ENCODE measurements at regions not wholly inside any gene's neighbourhood (a gene's known extent, or its start where the extent isn't known, plus 50 kb on each side); places are given as distances from the start of the nearest gene placed in this dataset.

DNA sequence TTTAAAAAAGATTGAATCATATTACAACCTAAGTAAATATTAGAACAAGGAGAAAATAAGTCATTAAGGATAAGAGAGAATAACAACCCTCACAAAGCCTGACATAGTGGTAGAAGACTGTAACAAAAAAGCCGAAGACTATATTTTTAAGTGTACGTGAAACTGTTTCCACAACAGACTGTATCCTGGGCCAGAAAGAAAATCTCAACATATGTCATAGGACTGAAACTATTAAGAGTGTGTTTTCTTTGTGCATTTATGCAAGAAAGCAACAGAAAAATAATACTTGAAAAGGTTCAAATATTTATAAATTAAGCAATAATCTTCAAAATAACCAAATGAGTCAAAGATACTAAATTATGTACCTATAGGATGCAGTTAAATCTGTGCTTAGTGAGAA lies 309.8 kb downstream of the CASP12 start:
- DNase-seq (ENCODE audit: low spot score) = no peak
- Histone ChIP-seq H3K27ac (no peak overlapping the region), H3K4me3 (no peak overlapping the region)
- TF ChIP-seq, protein P1, sequence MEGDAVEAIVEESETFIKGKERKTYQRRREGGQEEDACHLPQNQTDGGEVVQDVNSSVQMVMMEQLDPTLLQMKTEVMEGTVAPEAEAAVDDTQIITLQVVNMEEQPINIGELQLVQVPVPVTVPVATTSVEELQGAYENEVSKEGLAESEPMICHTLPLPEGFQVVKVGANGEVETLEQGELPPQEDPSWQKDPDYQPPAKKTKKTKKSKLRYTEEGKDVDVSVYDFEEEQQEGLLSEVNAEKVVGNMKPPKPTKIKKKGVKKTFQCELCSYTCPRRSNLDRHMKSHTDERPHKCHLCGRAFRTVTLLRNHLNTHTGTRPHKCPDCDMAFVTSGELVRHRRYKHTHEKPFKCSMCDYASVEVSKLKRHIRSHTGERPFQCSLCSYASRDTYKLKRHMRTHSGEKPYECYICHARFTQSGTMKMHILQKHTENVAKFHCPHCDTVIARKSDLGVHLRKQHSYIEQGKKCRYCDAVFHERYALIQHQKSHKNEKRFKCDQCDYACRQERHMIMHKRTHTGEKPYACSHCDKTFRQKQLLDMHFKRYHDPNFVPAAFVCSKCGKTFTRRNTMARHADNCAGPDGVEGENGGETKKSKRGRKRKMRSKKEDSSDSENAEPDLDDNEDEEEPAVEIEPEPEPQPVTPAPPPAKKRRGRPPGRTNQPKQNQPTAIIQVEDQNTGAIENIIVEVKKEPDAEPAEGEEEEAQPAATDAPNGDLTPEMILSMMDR (IDR thresholded peaks at IDR 0.05) = no peak

DNA sequence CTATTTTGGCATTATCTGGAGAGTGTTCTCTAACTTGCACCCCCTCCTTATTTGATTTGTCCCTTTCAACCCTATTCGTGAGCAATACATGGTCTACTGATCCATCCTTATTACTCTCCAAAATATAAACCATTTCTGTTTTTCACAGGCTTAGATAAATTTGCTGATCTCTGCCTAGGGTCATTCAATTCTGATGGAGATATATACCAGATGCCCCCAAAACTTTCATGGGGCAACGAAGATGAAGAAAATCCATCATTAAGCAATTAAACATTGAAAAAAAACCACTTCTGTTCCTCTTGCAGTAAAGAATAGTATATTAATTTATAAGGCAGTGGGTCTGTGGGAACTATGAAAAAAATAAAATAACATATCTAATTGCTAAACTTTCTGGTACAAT lies 313.4 kb downstream of the CASP12 start:
- H3K27ac ChIP-seq = no peak overlapping the region
- TF ChIP-seq, protein P1 (IDR thresholded peaks at IDR 0.05) = no peak
- no peak for DNase-seq (ENCODE audit: low spot score)
- H3K4me3 ChIP-seq = no peak overlapping the region

DNA sequence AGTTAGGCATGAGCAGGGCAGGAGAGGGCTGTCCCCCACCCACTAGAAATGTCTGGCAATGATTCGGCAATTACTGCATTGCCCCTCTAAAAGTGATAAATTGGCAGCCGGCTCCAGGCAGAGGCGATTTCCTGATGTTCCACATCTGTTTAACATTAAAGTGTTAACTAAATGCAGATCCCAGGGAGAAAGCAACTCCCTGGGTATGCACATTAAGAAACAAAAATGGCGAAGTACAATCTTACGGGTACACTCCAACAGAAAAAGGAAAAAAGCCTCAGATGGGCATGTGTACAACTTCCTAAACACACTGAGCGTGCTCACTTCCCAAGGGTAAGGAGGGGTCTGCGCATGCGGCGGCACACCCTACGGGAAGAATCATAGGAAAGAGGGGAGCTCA lies 314.4 kb downstream of the CASP12 start:
- H3K27ac ChIP-seq = no peak overlapping the region
- TF ChIP-seq, protein P1 (IDR thresholded peaks at IDR 0.05) = no peak
- no peak for DNase-seq (ENCODE audit: low spot score)
- H3K4me3 ChIP-seq = no peak overlapping the region

DNA sequence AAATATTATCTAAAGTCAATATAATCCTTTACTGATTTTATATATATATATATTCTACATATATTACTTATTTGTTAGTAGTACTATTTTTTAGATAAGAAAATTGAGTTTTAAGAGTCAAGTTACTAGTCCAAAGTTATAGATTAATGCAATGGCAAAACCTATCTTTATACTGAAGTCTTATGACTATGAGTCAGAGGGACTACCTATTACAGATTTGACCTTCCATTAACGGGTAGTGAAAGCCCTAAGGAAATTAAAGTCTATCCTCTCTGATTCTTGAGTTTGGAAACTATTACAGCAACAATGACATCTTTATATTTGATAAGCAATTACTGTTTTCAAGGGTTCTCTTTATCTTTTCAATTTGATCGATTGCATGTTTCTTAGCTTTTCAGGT lies 315.8 kb downstream of the CASP12 start:
- TF ChIP-seq, protein P1 (IDR thresholded peaks at IDR 0.05) = no peak
- H3K4me3 ChIP-seq = no peak overlapping the region
- H3K27ac ChIP-seq = no peak overlapping the region
- no peak for DNase-seq (ENCODE audit: low spot score)

DNA sequence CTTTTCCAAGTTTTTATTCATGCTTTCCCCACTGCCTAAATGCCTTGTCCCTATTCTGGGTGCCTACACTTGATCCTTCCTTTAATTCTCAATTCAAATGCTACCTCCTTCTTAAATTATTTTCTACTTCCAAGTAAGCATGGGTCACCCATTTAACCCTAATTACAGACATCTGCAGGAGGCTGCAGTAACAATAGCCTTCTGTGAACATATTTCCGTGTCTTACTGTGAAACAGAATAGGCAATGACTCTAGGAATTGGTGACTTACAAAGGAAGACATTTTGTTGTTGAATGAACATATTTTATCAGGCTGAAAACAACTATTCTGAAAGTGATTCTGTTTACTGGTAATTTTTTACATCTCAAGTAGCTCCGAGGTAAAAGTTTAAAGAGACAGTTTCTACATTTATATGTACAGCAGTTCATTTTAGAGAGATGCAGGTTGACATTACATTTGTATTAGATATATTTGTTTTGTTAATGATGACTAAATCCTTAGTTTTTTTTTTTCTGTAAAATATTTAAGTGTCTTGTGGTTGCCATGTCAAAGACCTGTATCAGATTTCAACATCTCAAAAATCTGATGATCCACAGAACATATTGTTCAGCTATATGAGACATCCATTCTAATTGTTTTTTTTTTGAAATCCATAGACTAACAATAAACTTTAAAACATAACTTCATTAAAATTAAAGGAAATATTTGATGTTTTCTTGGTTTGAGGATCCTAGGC lies 316.8 kb downstream of the CASP12 start:
- no peak for DNase-seq (ENCODE audit: low spot score)
- H3K4me3 ChIP-seq = no peak overlapping the region
- TF ChIP-seq, protein P1 (IDR thresholded peaks at IDR 0.05) = no peak
- no peak overlapping the region for H3K27ac ChIP-seq

DNA sequence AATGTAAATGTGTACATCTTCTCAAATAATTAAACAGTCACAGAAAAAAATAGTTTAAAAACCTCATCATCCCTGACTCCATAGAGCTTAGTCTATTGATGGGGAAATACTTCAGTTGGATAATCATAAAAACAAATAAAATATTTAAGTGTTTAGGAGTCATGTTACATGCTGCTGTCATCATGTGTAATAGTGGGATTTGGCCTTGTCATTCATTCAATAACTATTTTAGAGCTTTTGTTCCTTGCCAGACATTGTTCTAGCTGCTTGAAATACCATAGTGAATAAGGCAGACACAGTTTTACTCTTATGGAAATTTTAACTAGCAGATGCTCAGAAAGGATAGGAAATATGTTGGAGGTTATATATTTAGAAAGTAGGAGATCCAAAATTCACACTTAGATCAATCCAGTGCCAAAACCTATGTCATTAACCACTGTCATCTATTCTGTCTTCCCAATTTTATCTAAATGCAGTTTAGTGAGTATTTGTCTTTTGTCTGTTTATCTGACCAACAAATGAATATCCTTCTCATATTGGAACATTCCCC lies 324.7 kb downstream of the CASP12 start:
- Histone ChIP-seq H3K27ac (no peak overlapping the region), H3K4me3 (no peak overlapping the region)
- DNase-seq (ENCODE audit: low spot score) = no peak
- TF ChIP-seq, protein P1 (IDR thresholded peaks at IDR 0.05) = no peak

DNA sequence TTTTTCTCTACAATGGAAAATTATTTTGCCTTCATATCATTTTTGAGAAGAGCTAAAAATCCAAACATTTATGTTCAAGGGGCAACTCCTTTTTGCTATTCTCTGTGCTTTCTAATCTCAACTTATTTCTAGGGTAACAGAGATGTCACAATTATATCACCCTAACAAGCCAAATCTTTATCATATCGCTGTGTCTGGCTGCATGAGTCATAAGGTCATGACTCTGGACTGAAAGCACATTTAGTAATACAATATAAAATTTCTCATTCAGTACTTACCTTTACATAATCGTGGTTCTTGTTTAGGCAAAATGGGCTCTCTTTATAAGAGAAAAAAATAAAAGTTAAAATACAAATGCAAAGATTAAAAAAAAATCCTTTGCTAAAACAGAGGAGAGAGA lies 326.0 kb downstream of the CASP12 start:
- no peak overlapping the region for H3K4me3 ChIP-seq
- TF ChIP-seq, protein P1 (IDR thresholded peaks at IDR 0.05) = no peak
- H3K27ac ChIP-seq = no peak overlapping the region
- DNase-seq (ENCODE audit: low spot score) = no peak

Measured in coronary artery (tissue), 2 donors.